A549 (cell line): ENCODE measurements at regions not wholly inside any gene's neighbourhood (a gene's known extent, or its start where the extent isn't known, plus 50 kb on each side); places are given as distances from the start of the nearest gene placed in this dataset.

Experiments used
- ATAC-seq, 2 experiments: fragments of 200-7000 bp in 1 of 2; fragments of >200 bp in 1 of 2; cut with Nextera tagmentation in 1 of 2; cut with Tn5 transposase in 1 of 2; 3 replicates each; pipeline versions ENCODE4 v1.8.0 to v1.9.1; 2018 to 2020; ENCODE audit warnings: mild to moderate bottlenecking in 1 of 2, moderate library complexity in 1 of 2
- CTCF ChIA-PET: fragments of 300-600 bp; sonication (Branson Sonifier 250); formaldehyde crosslinking; extraction: SDS; loops from one replicate; lab custom pipeline; 2021; ENCODE audit warnings: antibody characterized with exemption, inconsistent platforms; lab: Yijun Ruan, JAX
- POLR2A ChIA-PET: fragments of 350-600 bp; formaldehyde crosslinking; extraction: SDS; loops from one replicate; lab custom pipeline; 2021; ENCODE audit warnings: antibody characterized with exemption, inconsistent platforms; lab: Yijun Ruan, JAX
- DNase-seq, 2 experiments: peaks; one replicate each; pipeline versions ENCODE4 v3.0.0 to v3.0.0-alpha.2; 2011 to 2016; ENCODE audit warnings: low read depth in 1 of 2, low spot score in 1 of 2
- FAIRE-seq: peaks from 2 replicates; lab custom pipeline; 2011; peaks lifted over from hg19 to GRCh38; lab: Jason Lieb, UNC
- H3K27ac ChIP-seq, 2 experiments: fragments of >200 bp; sonication (Bioruptor Twin); formaldehyde crosslinking; 3 replicates each; pipeline ENCODE4 v1.5.1; 2016 to 2017
- H3K4me1 ChIP-seq: fragments of >200 bp; sonication (Bioruptor Twin); formaldehyde crosslinking; 3 replicates; pipeline ENCODE4 v1.6.1; 2016
- H3K4me2 ChIP-seq: fragments of >200 bp; sonication (Bioruptor Twin); formaldehyde crosslinking; 3 replicates; pipeline ENCODE4 v1.6.1; 2016
- H3K4me3 ChIP-seq: fragments of >200 bp; sonication (Bioruptor Twin); formaldehyde crosslinking; 3 replicates; pipeline ENCODE4 v1.5.1; 2016
- H3K9me3 ChIP-seq: fragments of >200 bp; sonication (Bioruptor Twin); formaldehyde crosslinking; 3 replicates; pipeline ENCODE4 v1.6.1; 2016
- CBX2 ChIP-seq: fragments of 200-600 bp; sonication (generic); IDR thresholded peaks from 2 replicates; pipeline ENCODE4 v1.6.1; 2016; ENCODE audit warnings: low read depth, mild to moderate bottlenecking, borderline replicate concordance
- EP300 ChIP-seq, 2 experiments: fragments of >200 bp; sonication (Bioruptor Twin); formaldehyde crosslinking; IDR thresholded peaks; 2 replicates in 1 of 2; 3 replicates in 1 of 2; pipeline ENCODE4 v1.6.1; 2016 to 2017
- FOSL2 ChIP-seq, 2 experiments: fragments of 450-650 bp in 1 of 2; fragments of >200 bp in 1 of 2; sonication (Bioruptor Twin) in 1 of 2; formaldehyde crosslinking; IDR thresholded peaks; 2 replicates each; pipeline versions ENCODE4 v1.5.0 to v1.6.1; 2016 to 2020; ENCODE audit warnings: mild to moderate bottlenecking in 1 of 2, moderate library complexity in 1 of 2
- GATA3 ChIP-seq: IDR thresholded peaks from 2 replicates; pipeline ENCODE4 v1.6.1; 2012; ENCODE audit warnings: borderline replicate concordance
- HOXA7 ChIP-seq: fragments of 250-450 bp; sonication (Bioruptor Pico); IDR thresholded peaks from 2 replicates; pipeline ENCODE4 v1.5.0; 2020; ENCODE audit warnings: mild to moderate bottlenecking, moderate library complexity
- HOXB5 ChIP-seq: fragments of 250-450 bp; sonication (Bioruptor Pico); IDR thresholded peaks from 2 replicates; pipeline ENCODE4 v1.5.0; 2020; ENCODE audit warnings: mild to moderate bottlenecking, moderate library complexity
- JUN ChIP-seq, 2 experiments: fragments of >200 bp; sonication (Bioruptor Twin); formaldehyde crosslinking; IDR thresholded peaks; 2 replicates in 1 of 2; 3 replicates in 1 of 2; pipeline ENCODE4 v1.6.1; 2016 to 2017
- JUNB ChIP-seq: fragments of >200 bp; sonication (Bioruptor Twin); formaldehyde crosslinking; IDR thresholded peaks from 2 replicates; pipeline ENCODE4 v1.6.1; 2016
- MAFK ChIP-seq: fragments of 450-650 bp; IDR thresholded peaks from 2 replicates; pipeline ENCODE4 v1.6.1; 2014; ENCODE audit not compliant: partially characterized antibody
- NR3C1 ChIP-seq: fragments of >200 bp; sonication (Bioruptor Twin); formaldehyde crosslinking; IDR thresholded peaks from 3 replicates; pipeline ENCODE4 v1.6.1; 2017
- POLR2AphosphoS2 ChIP-seq: conservative IDR thresholded peaks from 2 replicates; pipeline ENCODE4 v1.6.1; 2012; ENCODE audit warnings: low read length, improper control_type of control experiment, inconsistent platforms
- RAD21 ChIP-seq, 2 experiments: fragments of >200 bp in 1 of 2; sonication (Bioruptor Twin) in 1 of 2; formaldehyde crosslinking in 1 of 2; IDR thresholded peaks in 1 of 2; conservative IDR thresholded peaks in 1 of 2; 2 replicates in 1 of 2; 3 replicates in 1 of 2; pipeline ENCODE4 v1.6.1; 2012 to 2018; ENCODE audit warnings: inconsistent platforms in 1 of 2
- RARB ChIP-seq: fragments of 250-450 bp; sonication (Bioruptor Pico); IDR thresholded peaks from 2 replicates; pipeline ENCODE4 v1.8.0; 2021; ENCODE audit warnings: mild to moderate bottlenecking, moderate library complexity
- ZC3H11A ChIP-seq: fragments of 450-650 bp; IDR thresholded peaks from 2 replicates; pipeline ENCODE4 v1.6.1; 2014; ENCODE audit warnings: antibody characterized with exemption, mild to moderate bottlenecking
- ZFP36 ChIP-seq: fragments of 450-650 bp; IDR thresholded peaks from 2 replicates; pipeline ENCODE4 v1.6.1; 2014; ENCODE audit warnings: borderline replicate concordance; ENCODE audit not compliant: partially characterized antibody
- WGBS: methylation state at CpG from one replicate; pipeline ENCODE4 v1.1.6; 2017; ENCODE audit errors: missing lambda C conversion rate; 5-methylcytosine and 5-hydroxymethylcytosine counted together
- TF ChIP-seq, protein P1 (sequence below): IDR thresholded peaks from 2 replicates; pipeline ENCODE4 v1.6.1; 2012
- TF ChIP-seq, protein P2 (sequence below): IDR thresholded peaks from 2 replicates; pipeline ENCODE4 v1.6.1; 2012
- TF ChIP-seq, protein P3 (sequence below): fragments of 450-650 bp; IDR thresholded peaks from 2 replicates; pipeline ENCODE4 v1.6.1; 2014; ENCODE audit warnings: antibody characterized with exemption
- TF ChIP-seq, protein P4 (sequence below): fragments of 250-450 bp; sonication (Bioruptor Pico); IDR thresholded peaks from 2 replicates; pipeline ENCODE4 v1.5.0; 2020; ENCODE audit warnings: low read depth, mild to moderate bottlenecking, moderate library complexity
- TF ChIP-seq, protein P5 (sequence below): fragments of 200-600 bp; sonication (generic); IDR thresholded peaks from 2 replicates; pipeline ENCODE4 v1.6.1; 2016; ENCODE audit warnings: antibody characterized with exemption, mild to moderate bottlenecking, moderate library complexity

DNA sequence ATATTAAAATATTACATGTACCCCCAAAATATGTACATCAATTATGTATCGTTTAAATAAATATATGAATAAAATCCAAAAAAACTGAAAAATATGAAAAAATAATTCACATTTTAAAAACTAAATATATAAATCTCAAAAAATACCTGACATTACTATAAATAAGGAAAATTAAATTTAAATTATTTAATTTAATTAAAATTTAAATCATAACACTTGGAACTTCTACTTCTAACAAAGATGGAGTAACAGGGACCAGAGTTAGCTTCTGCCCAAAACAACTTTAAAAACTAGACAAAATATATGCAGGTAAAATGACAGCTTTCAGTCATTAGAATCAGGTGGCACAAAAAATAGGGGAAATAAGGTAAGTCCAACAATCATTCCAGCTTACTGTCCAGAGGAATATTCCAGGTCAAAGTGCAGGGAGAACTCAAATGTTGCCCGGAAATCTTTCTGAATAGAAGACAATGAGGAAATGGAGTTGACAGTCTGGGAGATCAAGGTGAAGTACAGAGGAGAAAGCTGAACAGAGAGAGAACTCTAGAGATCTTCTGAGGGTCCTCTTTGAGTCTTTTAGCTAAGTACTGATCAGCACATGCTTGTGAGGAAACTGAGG, 207.7 kb upstream of the ATP11B start:
- TF ChIP-seq HOXA7 (CRISPR knock-in tag) (no peak), GATA3 (no peak), JUNB (no peak), ZFP36 (no peak), CBX2 (no peak), POLR2AphosphoS2 (no peak), RARB (CRISPR knock-in tag) (no peak), RAD21 (conservative IDR thresholded peaks at IDR 0.05 in 1 of 2, IDR thresholded peaks at IDR 0.05 in 1 of 2) (no peak), MAFK (no peak), JUN (IDR thresholded peaks at IDR 0.05) (no peak), FOSL2 (IDR thresholded peaks at IDR 0.05) (no peak), FOSL2 (CRISPR knock-in tag; IDR thresholded peaks at IDR 0.05) (no peak), EP300 (IDR thresholded peaks at IDR 0.05) (no peak), HOXB5 (CRISPR knock-in tag) (no peak), NR3C1 (no peak), ZC3H11A (no peak)
- TF ChIP-seq, protein P1, sequence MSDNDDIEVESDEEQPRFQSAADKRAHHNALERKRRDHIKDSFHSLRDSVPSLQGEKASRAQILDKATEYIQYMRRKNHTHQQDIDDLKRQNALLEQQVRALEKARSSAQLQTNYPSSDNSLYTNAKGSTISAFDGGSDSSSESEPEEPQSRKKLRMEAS = no peak
- TF ChIP-seq, protein P2, sequence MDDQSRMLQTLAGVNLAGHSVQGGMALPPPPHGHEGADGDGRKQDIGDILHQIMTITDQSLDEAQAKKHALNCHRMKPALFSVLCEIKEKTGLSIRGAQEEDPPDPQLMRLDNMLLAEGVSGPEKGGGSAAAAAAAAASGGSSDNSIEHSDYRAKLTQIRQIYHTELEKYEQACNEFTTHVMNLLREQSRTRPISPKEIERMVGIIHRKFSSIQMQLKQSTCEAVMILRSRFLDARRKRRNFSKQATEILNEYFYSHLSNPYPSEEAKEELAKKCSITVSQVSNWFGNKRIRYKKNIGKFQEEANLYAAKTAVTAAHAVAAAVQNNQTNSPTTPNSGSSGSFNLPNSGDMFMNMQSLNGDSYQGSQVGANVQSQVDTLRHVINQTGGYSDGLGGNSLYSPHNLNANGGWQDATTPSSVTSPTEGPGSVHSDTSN = no peak
- TF ChIP-seq, protein P3, sequence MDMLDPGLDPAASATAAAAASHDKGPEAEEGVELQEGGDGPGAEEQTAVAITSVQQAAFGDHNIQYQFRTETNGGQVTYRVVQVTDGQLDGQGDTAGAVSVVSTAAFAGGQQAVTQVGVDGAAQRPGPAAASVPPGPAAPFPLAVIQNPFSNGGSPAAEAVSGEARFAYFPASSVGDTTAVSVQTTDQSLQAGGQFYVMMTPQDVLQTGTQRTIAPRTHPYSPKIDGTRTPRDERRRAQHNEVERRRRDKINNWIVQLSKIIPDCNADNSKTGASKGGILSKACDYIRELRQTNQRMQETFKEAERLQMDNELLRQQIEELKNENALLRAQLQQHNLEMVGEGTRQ = no peak
- ATAC-seq (no peak), DNase-seq (no peak), FAIRE-seq (no peak)
- Histone ChIP-seq H3K4me1 (no peaks in the 10 kb centered on the region), H3K4me2 (no peak overlapping the region), H3K4me3 (no peak overlapping the region), H3K9me3 (no peaks in the 10 kb centered on the region), H3K27ac (no peak overlapping the region)
- ChIA-PET POLR2A (no interaction called here), CTCF (no interaction called here)
- 49% methylated on average over 2 of the region's 2 CpGs for WGBS

DNA sequence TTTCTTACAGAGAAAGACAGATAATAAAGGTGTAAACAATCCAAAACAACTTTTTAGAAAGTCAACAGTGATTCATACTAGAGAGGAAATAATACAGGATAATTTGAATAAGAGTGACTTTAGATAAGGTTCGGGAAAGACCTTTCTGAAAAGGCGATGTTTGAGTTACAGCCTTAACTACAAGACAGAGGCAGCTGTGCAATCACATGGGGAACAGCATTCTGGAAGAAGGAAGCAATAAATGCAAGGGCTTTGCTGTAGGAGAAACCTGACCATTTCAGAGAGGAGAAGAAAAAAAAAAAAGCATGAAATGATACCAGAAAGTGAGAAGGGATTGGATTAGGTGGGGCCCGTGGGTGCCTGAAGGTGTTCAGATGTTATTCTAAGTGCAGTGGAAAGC, 200.6 kb upstream of the ATP11B start:
- no peaks in the 10 kb centered on the region for H3K4me1 ChIP-seq
- H3K4me2 ChIP-seq = no peak overlapping the region
- DNase-seq (no peak), FAIRE-seq (no peak), ATAC-seq (no peak)
- TF ChIP-seq, protein P4, sequence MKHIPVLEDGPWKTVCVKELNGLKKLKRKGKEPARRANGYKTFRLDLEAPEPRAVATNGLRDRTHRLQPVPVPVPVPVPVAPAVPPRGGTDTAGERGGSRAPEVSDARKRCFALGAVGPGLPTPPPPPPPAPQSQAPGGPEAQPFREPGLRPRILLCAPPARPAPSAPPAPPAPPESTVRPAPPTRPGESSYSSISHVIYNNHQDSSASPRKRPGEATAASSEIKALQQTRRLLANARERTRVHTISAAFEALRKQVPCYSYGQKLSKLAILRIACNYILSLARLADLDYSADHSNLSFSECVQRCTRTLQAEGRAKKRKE = no peak
- TF ChIP-seq, protein P5, sequence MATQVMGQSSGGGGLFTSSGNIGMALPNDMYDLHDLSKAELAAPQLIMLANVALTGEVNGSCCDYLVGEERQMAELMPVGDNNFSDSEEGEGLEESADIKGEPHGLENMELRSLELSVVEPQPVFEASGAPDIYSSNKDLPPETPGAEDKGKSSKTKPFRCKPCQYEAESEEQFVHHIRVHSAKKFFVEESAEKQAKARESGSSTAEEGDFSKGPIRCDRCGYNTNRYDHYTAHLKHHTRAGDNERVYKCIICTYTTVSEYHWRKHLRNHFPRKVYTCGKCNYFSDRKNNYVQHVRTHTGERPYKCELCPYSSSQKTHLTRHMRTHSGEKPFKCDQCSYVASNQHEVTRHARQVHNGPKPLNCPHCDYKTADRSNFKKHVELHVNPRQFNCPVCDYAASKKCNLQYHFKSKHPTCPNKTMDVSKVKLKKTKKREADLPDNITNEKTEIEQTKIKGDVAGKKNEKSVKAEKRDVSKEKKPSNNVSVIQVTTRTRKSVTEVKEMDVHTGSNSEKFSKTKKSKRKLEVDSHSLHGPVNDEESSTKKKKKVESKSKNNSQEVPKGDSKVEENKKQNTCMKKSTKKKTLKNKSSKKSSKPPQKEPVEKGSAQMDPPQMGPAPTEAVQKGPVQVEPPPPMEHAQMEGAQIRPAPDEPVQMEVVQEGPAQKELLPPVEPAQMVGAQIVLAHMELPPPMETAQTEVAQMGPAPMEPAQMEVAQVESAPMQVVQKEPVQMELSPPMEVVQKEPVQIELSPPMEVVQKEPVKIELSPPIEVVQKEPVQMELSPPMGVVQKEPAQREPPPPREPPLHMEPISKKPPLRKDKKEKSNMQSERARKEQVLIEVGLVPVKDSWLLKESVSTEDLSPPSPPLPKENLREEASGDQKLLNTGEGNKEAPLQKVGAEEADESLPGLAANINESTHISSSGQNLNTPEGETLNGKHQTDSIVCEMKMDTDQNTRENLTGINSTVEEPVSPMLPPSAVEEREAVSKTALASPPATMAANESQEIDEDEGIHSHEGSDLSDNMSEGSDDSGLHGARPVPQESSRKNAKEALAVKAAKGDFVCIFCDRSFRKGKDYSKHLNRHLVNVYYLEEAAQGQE = no peak
- ChIA-PET CTCF (no interaction called here), POLR2A (no interaction called here)
- WGBS = 51% methylated on average over 3 of the region's 3 CpGs
- H3K4me3 ChIP-seq = no peak overlapping the region
- no peaks in the 10 kb centered on the region for H3K9me3 ChIP-seq
- H3K27ac ChIP-seq = no peak overlapping the region
